ENCODE measurements at regions not wholly inside any gene's neighbourhood (a gene's known extent, or its start where the extent isn't known, plus 50 kb on each side); places are given as distances from the start of the nearest gene placed in this dataset.
A peak's percentile ranks its signal among the peaks of the same experiment; 100 is the strongest.

DNA sequence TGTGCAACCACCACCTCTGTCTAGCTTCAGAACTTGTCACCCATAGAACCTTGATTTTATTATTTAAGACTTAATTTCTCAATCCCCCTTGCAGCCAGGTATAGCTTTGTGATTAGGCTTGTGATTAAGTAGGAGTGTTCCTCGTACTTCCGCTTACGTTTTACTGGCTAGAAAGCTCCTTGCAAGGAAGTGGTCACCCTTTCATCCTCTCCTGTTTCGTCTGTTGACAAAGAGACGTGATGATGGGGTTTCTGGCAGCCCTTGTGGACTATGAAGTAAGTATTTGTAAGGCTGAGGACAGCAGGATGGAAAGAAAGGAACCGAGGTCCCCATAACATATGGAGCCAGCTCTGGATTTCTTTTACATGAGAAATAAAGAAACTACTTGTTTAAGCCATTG, 86.5 kb upstream of the KDM7A start:
- Mint-ChIP-seq H3K27me3 (no peaks in the 10 kb centered on the region), H3K9me3 (no peaks in the 10 kb centered on the region), H3K36me3 (ENCODE audit: low read depth) (peaks cover 1% of the 10 kb centered on the region), H3K27ac (peak overlapping the region; percentile 90), H3K4me3 (peak overlapping the region; percentile 60), H3K4me1 (ENCODE audit: low read depth) (peaks cover 45% of the 10 kb centered on the region)
- DNase-seq: peak; percentile 65
- CTCF ChIA-PET: interaction anchor here (0.8 to 1.8 kb wide), 5 partner anchors 9 to 86 kb away, joined by 3 to 7 read pairs (median 5); no protein-coding TSS in a partner anchor
- intact Hi-C loops (cut with micrococcal nuclease): no loop called here
- POLR2A ChIA-PET: interaction anchor here (0.9 to 2.6 kb wide), 4 partner anchors 11 to 919 kb away, joined by 3 to 8 read pairs (median 4); no protein-coding TSS in a partner anchor
- ATAC-seq: peak; percentile 91
- TF ChIP-seq, protein P1, sequence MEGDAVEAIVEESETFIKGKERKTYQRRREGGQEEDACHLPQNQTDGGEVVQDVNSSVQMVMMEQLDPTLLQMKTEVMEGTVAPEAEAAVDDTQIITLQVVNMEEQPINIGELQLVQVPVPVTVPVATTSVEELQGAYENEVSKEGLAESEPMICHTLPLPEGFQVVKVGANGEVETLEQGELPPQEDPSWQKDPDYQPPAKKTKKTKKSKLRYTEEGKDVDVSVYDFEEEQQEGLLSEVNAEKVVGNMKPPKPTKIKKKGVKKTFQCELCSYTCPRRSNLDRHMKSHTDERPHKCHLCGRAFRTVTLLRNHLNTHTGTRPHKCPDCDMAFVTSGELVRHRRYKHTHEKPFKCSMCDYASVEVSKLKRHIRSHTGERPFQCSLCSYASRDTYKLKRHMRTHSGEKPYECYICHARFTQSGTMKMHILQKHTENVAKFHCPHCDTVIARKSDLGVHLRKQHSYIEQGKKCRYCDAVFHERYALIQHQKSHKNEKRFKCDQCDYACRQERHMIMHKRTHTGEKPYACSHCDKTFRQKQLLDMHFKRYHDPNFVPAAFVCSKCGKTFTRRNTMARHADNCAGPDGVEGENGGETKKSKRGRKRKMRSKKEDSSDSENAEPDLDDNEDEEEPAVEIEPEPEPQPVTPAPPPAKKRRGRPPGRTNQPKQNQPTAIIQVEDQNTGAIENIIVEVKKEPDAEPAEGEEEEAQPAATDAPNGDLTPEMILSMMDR (IDR thresholded peaks at IDR 0.05): no peak

- POLR2A ChIA-PET: interaction anchor here (0.6 to 2.6 kb wide), 5 partner anchors 10 to 918 kb away, joined by 3 to 8 read pairs (median 4); no protein-coding TSS in a partner anchor
- CTCF ChIA-PET: interaction anchor here (1.6 to 1.8 kb wide), 4 partner anchors 8 to 85 kb away, joined by 4 to 7 read pairs (median 6); no protein-coding TSS in a partner anchor
- no peaks in the 10 kb centered on the region for H3K27me3 Mint-ChIP-seq
- ATAC-seq: peak; percentile 56
- peaks cover 36% of the 10 kb centered on the region for H3K4me1 Mint-ChIP-seq (ENCODE audit: low read depth)
- peak overlapping the region; percentile 90 for H3K27ac Mint-ChIP-seq
- peak; percentile 51 for DNase-seq
- H3K9me3 Mint-ChIP-seq: peaks cover 2% of the 10 kb centered on the region
- H3K4me3 Mint-ChIP-seq: no peak overlapping the region
- intact Hi-C loops (cut with micrococcal nuclease): no loop called here
- TF ChIP-seq, protein P1 (IDR thresholded peaks at IDR 0.05): no peak
- no peaks in the 10 kb centered on the region for H3K36me3 Mint-ChIP-seq (ENCODE audit: low read depth)
Measured at GRCh38 chr7:140262242-140262903, 85.6 kb upstream of the KDM7A start.

- ChIA-PET POLR2A (interaction anchor here (0.6 kb wide), 1 partner anchor 49 kb away, joined by 3 read pairs; no protein-coding TSS in a partner anchor), CTCF (no interaction called here)
- no peak for ATAC-seq
- Mint-ChIP-seq H3K27ac (peak overlapping the region; percentile 64), H3K4me3 (no peak overlapping the region), H3K9me3 (peaks cover 7% of the 10 kb centered on the region), H3K36me3 (ENCODE audit: low read depth) (no peaks in the 10 kb centered on the region), H3K4me1 (ENCODE audit: low read depth) (peaks cover 30% of the 10 kb centered on the region), H3K27me3 (no peaks in the 10 kb centered on the region)
- TF ChIP-seq, protein P1 (IDR thresholded peaks at IDR 0.05): no peak
- intact Hi-C loops (cut with micrococcal nuclease): no loop called here
- no peak for DNase-seq
Measured at GRCh38 chr7:140261522-140261921, 84.7 kb upstream of the KDM7A start.

DNA sequence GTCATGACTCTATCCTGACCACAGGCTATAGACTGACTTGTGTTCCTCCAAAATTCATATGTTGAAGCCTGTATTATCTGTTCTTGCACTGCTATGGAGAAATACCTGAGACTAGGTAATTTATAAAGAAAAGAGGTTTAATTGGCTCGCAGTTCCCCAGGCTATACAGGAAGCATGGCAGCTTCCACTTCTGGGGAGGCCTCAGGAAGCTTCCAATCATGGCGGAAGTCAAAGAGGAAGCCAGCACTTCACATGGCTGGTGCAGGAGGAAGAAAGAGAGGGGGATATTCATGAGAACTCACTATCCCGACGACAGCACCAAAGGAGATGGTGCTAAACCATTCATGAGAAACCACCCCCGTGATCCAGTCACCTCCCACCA, 84.3 kb upstream of the KDM7A start:
- CTCF ChIA-PET: interaction anchor here (1.2 kb wide), 1 partner anchor 43 kb away, joined by 3 read pairs; no protein-coding TSS in a partner anchor
- Mint-ChIP-seq H3K4me1 (ENCODE audit: low read depth) (peaks cover 30% of the 10 kb centered on the region), H3K27ac (no peak overlapping the region), H3K9me3 (peaks cover 7% of the 10 kb centered on the region), H3K27me3 (no peaks in the 10 kb centered on the region), H3K4me3 (no peak overlapping the region), H3K36me3 (ENCODE audit: low read depth) (no peaks in the 10 kb centered on the region)
- POLR2A ChIA-PET: no interaction called here
- intact Hi-C loops (cut with micrococcal nuclease): no loop called here
- ATAC-seq (no peak), DNase-seq (no peak)
- TF ChIP-seq, protein P1 (IDR thresholded peaks at IDR 0.05): no peak
